Vagina (tissue), 2 donors: ENCODE measurements at regions not wholly inside any gene's neighbourhood (a gene's known extent, or its start where the extent isn't known, plus 50 kb on each side); places are given as distances from the start of the nearest gene placed in this dataset.

Experiments
- CTCF ChIP-seq, 3 experiments: fragments of 450-650 bp in 2 of 3; fragments of 200-600 bp in 1 of 3; sonication (generic) in 1 of 3; IDR thresholded peaks; one replicate each; pipeline ENCODE4 v1.5.1; 2017 to 2019; ENCODE audit warnings: antibody characterized with exemption in 3 of 3, mild to moderate bottlenecking in 2 of 3, moderate library complexity in 2 of 3
- POLR2A ChIP-seq, 2 donors: fragments of 450-650 bp; IDR thresholded peaks; one replicate each; pipeline ENCODE4 v1.6.1; 2017; ENCODE audit warnings: antibody characterized with exemption in 2 of 2, mild to moderate bottlenecking in 2 of 2, moderate library complexity in 2 of 2

DNA sequence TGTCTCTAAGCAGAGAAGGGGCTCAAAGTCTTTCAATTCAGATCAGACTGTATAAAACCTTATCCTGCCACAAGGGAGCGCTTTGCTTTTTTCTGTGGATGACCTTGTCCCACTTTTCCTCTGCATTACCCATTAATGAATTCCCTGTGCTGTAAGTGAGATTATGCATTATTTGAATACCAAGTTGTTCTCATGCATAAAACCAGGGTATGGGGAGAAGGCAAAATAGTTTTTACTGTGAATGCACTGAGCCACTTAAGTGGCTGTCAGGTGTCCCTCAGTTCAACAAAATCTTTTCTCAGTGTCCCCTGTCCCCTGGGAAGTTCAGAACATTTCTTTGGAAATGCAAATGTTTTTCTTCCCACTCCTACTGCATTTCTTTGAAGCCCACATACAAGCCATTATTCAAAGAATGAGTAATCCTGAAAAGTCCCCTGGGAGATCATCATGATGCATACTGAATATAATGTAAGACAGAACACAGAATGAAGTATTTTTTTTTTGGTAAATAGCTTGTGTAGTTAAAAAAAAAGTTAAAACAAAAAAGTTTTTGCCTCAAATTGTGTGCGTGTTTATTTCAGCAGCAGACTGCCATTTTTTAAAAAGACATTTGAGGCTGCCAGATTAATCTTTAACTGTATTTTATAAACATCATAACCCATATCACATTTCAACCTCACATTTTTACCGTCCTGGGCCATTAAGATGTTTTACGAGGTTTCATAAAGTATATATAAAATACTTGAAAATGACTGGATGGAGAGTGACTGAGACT is 506.7 kb upstream of the PCDH9 start:
- TF ChIP-seq CTCF (IDR thresholded peaks at IDR 0.05) = no peak
- TF ChIP-seq POLR2A (IDR thresholded peaks at IDR 0.05) = no peak
